Activated B cell treated with CpG ODN at 0.5 μM for 24 hours (primary cell): ENCODE measurements at regions not wholly inside any gene's neighbourhood (a gene's known extent, or its start where the extent isn't known, plus 50 kb on each side); places are given as distances from the start of the nearest gene placed in this dataset.

ENCODE experiments used
- ATAC-seq: fragments of 200-7000 bp; cut with Tn5 transposase; one replicate; pipeline ENCODE4 v1.10.0; 2021; ENCODE audit warnings: low read depth, mild to moderate bottlenecking, moderate library complexity
- CTCF ChIA-PET: fragments of 350-600 bp; sonication (Branson Sonifier 250); formaldehyde crosslinking; loops from one replicate; lab custom pipeline; 2021; ENCODE audit warnings: antibody characterized with exemption; lab: Charles Lee
- POLR2A ChIA-PET: fragments of 350-600 bp; sonication (Branson Sonifier 250); formaldehyde crosslinking; loops from one replicate; lab custom pipeline; 2021; ENCODE audit warnings: antibody characterized with exemption; lab: Charles Lee
- DNase-seq: peaks from one replicate; pipeline ENCODE4 v3.0.0; 2022
- H3K27ac Mint-ChIP-seq: one replicate; pipeline ENCODE4 v1.8.0; 2020; ENCODE audit warnings: mixed read lengths
- H3K27me3 Mint-ChIP-seq: one replicate; pipeline ENCODE4 v1.8.0; 2021; ENCODE audit warnings: mixed read lengths
- H3K36me3 Mint-ChIP-seq: one replicate; pipeline ENCODE4 v1.8.0; 2021; ENCODE audit warnings: low read depth, mixed read lengths
- H3K4me1 Mint-ChIP-seq: one replicate; pipeline ENCODE4 v1.8.0; 2021; ENCODE audit warnings: mixed read lengths
- H3K4me3 Mint-ChIP-seq: one replicate; pipeline ENCODE4 v1.8.0; 2020; ENCODE audit warnings: mild to moderate bottlenecking, mixed read lengths
- H3K9me3 Mint-ChIP-seq: one replicate; pipeline ENCODE4 v1.8.0; 2020; ENCODE audit warnings: mixed read lengths
- CTCF ChIP-seq: fragments of 200-600 bp; IDR thresholded peaks from one replicate; pipeline ENCODE4 v1.8.0; 2022; ENCODE audit warnings: antibody characterized with exemption, mild to moderate bottlenecking
- intact Hi-C: fragments of 100-400 bp; cut with micrococcal nuclease; formaldehyde crosslinking; loops from one replicate; pipeline ENCODE4 v1.15.1; 2024

DNA sequence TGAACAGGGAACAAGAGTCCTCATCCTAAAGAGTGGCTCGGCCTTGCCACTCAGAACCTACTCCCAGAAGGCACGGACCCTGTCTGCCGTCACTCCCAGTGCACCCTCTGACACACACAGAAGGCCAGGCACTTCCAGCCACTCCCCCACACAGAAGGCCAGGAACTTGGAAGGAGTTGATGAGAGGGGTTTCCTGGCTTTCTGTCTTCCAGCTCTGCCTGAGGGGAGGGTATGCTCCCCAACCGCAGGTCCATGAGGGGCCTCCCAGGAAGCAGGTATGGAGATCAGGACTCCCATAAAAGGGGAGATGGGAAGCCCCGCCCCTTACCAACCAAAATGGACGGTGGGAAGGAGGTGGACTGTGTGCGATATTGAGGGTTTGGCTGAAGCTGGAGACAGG, 247.6 kb upstream of the IRX4 start:
- no peaks in the 10 kb centered on the region for H3K27me3 Mint-ChIP-seq
- H3K4me3 Mint-ChIP-seq, result no peak overlapping the region
- intact Hi-C loops, result no loop called here
- no peak for ATAC-seq
- H3K27ac Mint-ChIP-seq, result no peak overlapping the region
- H3K4me1 Mint-ChIP-seq, result no peaks in the 10 kb centered on the region
- DNase-seq, result no peak
- H3K36me3 Mint-ChIP-seq, result no peaks in the 10 kb centered on the region
- ChIA-PET CTCF (no interaction called here), POLR2A (no interaction called here)
- no peaks in the 10 kb centered on the region for H3K9me3 Mint-ChIP-seq
- no peak for TF ChIP-seq CTCF

- CTCF ChIA-PET, result no interaction called here
- POLR2A ChIA-PET, result no interaction called here
- no peak overlapping the region for H3K4me3 Mint-ChIP-seq
Observed at GRCh38 chr5:2129568-2130272, 247.0 kb upstream of the IRX4 start.

GRCh38 chr5:2128686-2129355, 246.1 kb upstream of the IRX4 start:
- CTCF ChIA-PET, result no interaction called here
- no peaks in the 10 kb centered on the region for H3K9me3 Mint-ChIP-seq
- TF ChIP-seq CTCF, result no peak
- H3K36me3 Mint-ChIP-seq, result no peaks in the 10 kb centered on the region
- DNase-seq (no peak), ATAC-seq (no peak)
- no peak overlapping the region for H3K4me3 Mint-ChIP-seq
- POLR2A ChIA-PET, result no interaction called here
- H3K27me3 Mint-ChIP-seq, result no peaks in the 10 kb centered on the region
- intact Hi-C loops, result no loop called here
- no peaks in the 10 kb centered on the region for H3K4me1 Mint-ChIP-seq
- H3K27ac Mint-ChIP-seq, result no peak overlapping the region

More at GRCh38 chr5:2129568-2130272, 247.0 kb upstream of the IRX4 start:
- intact Hi-C loops, result no loop called here
- Mint-ChIP-seq H3K9me3 (no peaks in the 10 kb centered on the region), H3K27ac (no peak overlapping the region), H3K4me1 (no peaks in the 10 kb centered on the region), H3K36me3 (no peaks in the 10 kb centered on the region), H3K27me3 (no peaks in the 10 kb centered on the region)
- TF ChIP-seq CTCF, result no peak
- DNase-seq (no peak), ATAC-seq (no peak)

DNA sequence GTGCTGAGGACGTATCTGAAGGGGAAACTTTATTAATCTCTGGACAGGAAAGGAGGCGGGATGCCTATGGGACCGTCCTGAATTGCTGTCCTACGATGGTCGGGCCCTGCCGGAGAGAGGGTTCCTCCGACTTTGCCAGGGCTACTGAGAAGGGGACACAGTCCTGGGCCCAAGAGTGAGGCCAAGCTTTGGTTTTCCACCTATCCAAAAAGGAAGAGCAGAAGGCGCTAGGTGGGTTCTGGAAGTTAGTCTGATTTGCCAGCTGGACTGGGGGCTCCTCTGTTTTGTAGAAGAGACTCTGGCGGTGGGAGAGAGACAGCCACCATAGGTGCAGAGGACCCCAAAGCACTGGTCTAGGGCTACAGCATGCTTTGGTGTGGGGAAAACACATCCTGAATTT, 243.8 kb upstream of the IRX4 start:
- H3K9me3 Mint-ChIP-seq, result peaks cover 6% of the 10 kb centered on the region
- no peak for TF ChIP-seq CTCF
- POLR2A ChIA-PET, result no interaction called here
- DNase-seq, result no peak
- no peak overlapping the region for H3K27ac Mint-ChIP-seq
- CTCF ChIA-PET, result no interaction called here
- H3K4me1 Mint-ChIP-seq, result no peaks in the 10 kb centered on the region
- no peak overlapping the region for H3K4me3 Mint-ChIP-seq
- no peaks in the 10 kb centered on the region for H3K27me3 Mint-ChIP-seq
- intact Hi-C loops, result no loop called here
- no peak for ATAC-seq
- no peaks in the 10 kb centered on the region for H3K36me3 Mint-ChIP-seq

GRCh38 chr5:2125901-2126265, 243.2 kb upstream of the IRX4 start:
- H3K4me1 Mint-ChIP-seq, result no peaks in the 10 kb centered on the region
- ChIA-PET CTCF (no interaction called here), POLR2A (no interaction called here)
- no peaks in the 10 kb centered on the region for H3K36me3 Mint-ChIP-seq
- DNase-seq (no peak), ATAC-seq (no peak)
- H3K9me3 Mint-ChIP-seq, result peaks cover 6% of the 10 kb centered on the region
- H3K4me3 Mint-ChIP-seq, result no peak overlapping the region
- no peak overlapping the region for H3K27ac Mint-ChIP-seq
- TF ChIP-seq CTCF, result no peak
- H3K27me3 Mint-ChIP-seq, result no peaks in the 10 kb centered on the region
- intact Hi-C loops, result no loop called here
